T-helper 1 cell treated with Interleukin-12 subunit alpha and Interleukin-12 subunit beta and Interleukin-4 antibody, amounts not matched to agents 30 μg/mL and 1 μg/mL, for 36 hours (primary cell): ENCODE measurements at regions not wholly inside any gene's neighbourhood (a gene's known extent, or its start where the extent isn't known, plus 50 kb on each side); places are given as distances from the start of the nearest gene placed in this dataset.
"Not testable (repeated sequence)": the region's sequence is repeated elsewhere in the genome, so short reads cannot be mapped to it uniquely, and the experiment has no call there.

Source experiments
- H3K27ac Mint-ChIP-seq: one replicate; pipeline ENCODE4 v1.8.0; 2021; ENCODE audit warnings: mild to moderate bottlenecking, mixed read lengths
- H3K27me3 Mint-ChIP-seq: one replicate; pipeline ENCODE4 v1.8.0; 2021; ENCODE audit warnings: low read depth, mixed read lengths
- H3K36me3 Mint-ChIP-seq: one replicate; pipeline ENCODE4 v1.8.0; 2021; ENCODE audit warnings: low read depth, mixed read lengths
- H3K4me1 Mint-ChIP-seq: one replicate; pipeline ENCODE4 v1.8.0; 2021; ENCODE audit warnings: low read depth, mixed read lengths
- H3K4me3 Mint-ChIP-seq: one replicate; pipeline ENCODE4 v1.8.0; 2021; ENCODE audit warnings: mild to moderate bottlenecking, moderate library complexity, mixed read lengths
- H3K9me3 Mint-ChIP-seq: one replicate; pipeline ENCODE4 v1.8.0; 2021; ENCODE audit warnings: mixed read lengths

- Mint-ChIP-seq H3K4me1 (peaks cover 9% of the 10 kb centered on the region), H3K4me3 (no peak overlapping the region), H3K9me3 (no peaks in the 10 kb centered on the region), H3K36me3 (peaks cover 3% of the 10 kb centered on the region), H3K27me3 (peaks cover 11% of the 10 kb centered on the region), H3K27ac (no peak overlapping the region)
These were observed 165.0 kb downstream of the BRD1 start for GRCh38 chr22:49662681-49663080.

GRCh38 chr22:49660794-49661781 lies 166.6 kb downstream of the BRD1 start:
- Mint-ChIP-seq H3K36me3 (peaks cover 6% of the 10 kb centered on the region), H3K4me3 (no peak overlapping the region)

DNA sequence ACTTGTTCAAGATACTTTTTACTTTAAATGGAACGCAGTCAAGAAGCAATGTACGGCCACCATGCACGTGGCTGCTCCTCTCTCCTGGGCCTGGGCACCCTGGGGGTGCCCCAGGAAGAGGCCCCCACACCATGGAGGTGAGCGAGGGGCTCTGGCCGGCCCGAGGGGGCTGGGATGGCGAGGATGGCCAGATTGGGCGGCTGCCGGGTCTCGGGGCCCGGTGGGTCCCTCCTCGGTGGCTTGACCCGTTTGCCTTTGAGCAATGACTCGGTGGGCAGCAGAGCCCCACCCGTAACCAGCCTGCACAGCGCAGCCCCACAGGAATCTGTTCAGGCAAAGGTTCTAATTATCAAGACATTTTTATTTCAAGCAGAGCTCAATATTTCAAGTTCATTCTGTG lies 167.4 kb downstream of the BRD1 start:
- Mint-ChIP-seq H3K4me1 (peaks cover 14% of the 10 kb centered on the region), H3K36me3 (peaks cover 6% of the 10 kb centered on the region), H3K27ac (no peak overlapping the region), H3K27me3 (no peaks in the 10 kb centered on the region), H3K9me3 (no peaks in the 10 kb centered on the region), H3K4me3 (no peak overlapping the region)

More at GRCh38 chr22:49660794-49661781, 166.6 kb downstream of the BRD1 start:
- Mint-ChIP-seq H3K27ac (no peak overlapping the region), H3K9me3 (no peaks in the 10 kb centered on the region), H3K4me1 (peaks cover 10% of the 10 kb centered on the region), H3K27me3 (peaks cover 2% of the 10 kb centered on the region)

DNA sequence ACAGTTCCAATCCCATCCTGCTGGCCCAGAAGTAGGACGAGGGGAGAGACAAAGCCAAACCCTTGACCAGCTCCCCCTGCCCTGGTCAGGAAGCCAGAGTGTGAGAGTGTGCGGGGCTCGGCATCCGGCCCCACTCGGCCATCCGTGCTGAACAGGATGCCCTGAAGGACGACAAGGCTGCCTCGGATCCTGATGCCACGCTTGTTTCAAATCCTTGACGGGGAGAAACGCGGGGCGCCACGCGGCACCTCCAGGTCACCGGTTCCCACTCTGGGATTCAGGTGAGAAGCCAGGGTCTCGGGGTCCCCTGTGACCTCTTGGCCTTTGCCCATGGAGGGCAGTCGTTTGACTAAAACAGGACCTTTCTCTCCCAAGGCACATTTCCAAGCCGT lies 167.8 kb downstream of the BRD1 start:
- peaks cover 6% of the 10 kb centered on the region for H3K36me3 Mint-ChIP-seq
- H3K4me1 Mint-ChIP-seq = peaks cover 15% of the 10 kb centered on the region
- no peaks in the 10 kb centered on the region for H3K27me3 Mint-ChIP-seq
- no peak overlapping the region for H3K27ac Mint-ChIP-seq
- H3K4me3 Mint-ChIP-seq = no peak overlapping the region
- H3K9me3 Mint-ChIP-seq = no peaks in the 10 kb centered on the region

- peaks cover 18% of the 10 kb centered on the region for H3K4me1 Mint-ChIP-seq
These were observed 168.3 kb downstream of the BRD1 start for GRCh38 chr22:49659281-49659923.

DNA sequence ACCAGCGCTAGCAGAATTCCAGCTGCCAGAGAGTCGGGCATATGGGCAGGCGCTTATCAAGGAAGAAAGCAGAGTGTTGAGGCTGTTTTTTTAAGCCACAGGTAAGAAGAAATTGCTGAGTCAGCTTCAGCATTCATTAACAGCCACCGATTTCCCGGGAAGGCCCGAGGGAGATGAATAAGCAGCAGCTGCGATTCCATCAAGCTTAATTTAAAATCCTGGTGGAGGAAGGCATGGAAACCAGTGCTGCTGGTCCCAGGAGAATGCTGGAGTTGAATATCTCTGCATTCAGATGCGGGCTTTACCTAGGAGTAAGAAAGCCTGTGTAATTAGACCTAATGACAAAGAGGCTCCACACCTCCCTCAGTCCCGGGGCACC lies 168.8 kb downstream of the BRD1 start:
- Mint-ChIP-seq H3K9me3 (no peaks in the 10 kb centered on the region), H3K4me1 (peaks cover 18% of the 10 kb centered on the region), H3K4me3 (peak overlapping the region; percentile 34), H3K36me3 (peaks cover 10% of the 10 kb centered on the region), H3K27me3 (no peaks in the 10 kb centered on the region), H3K27ac (no peak overlapping the region)

More at GRCh38 chr22:49659281-49659923, 168.3 kb downstream of the BRD1 start:
- Mint-ChIP-seq H3K4me3 (no peak overlapping the region), H3K27me3 (no peaks in the 10 kb centered on the region), H3K9me3 (no peaks in the 10 kb centered on the region), H3K27ac (no peak overlapping the region), H3K36me3 (peaks cover 10% of the 10 kb centered on the region)

DNA sequence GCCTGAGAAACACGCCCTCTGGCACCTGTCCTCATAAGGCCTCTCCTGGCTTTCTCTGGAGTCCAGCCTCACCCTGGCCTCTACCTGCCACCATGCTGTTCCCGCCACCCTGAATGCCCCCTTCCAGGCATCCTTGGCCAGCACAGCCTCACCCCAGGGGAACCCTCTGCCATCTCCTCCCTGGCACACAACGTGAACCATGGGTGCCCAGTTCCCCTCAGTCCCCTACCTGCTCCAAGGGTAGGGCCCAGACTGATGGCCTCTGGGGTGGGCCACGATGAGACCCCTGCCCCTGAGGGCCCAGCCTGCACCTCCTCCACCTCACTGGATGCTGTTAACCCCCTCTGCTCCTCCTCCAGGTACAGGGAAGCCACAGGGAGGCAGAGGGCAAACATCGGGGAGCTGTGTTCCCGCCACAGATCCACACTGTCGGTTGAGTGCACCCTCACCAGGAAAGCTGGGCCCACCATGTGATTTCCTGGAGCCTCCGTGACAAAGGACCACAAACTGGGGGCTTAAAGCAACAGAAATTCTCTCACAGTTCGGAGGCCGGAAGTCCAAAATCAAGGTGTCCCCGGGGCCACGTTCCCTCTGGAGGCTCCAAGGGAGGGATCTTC lies 169.6 kb downstream of the BRD1 start:
- H3K9me3 Mint-ChIP-seq = no peaks in the 10 kb centered on the region

DNA sequence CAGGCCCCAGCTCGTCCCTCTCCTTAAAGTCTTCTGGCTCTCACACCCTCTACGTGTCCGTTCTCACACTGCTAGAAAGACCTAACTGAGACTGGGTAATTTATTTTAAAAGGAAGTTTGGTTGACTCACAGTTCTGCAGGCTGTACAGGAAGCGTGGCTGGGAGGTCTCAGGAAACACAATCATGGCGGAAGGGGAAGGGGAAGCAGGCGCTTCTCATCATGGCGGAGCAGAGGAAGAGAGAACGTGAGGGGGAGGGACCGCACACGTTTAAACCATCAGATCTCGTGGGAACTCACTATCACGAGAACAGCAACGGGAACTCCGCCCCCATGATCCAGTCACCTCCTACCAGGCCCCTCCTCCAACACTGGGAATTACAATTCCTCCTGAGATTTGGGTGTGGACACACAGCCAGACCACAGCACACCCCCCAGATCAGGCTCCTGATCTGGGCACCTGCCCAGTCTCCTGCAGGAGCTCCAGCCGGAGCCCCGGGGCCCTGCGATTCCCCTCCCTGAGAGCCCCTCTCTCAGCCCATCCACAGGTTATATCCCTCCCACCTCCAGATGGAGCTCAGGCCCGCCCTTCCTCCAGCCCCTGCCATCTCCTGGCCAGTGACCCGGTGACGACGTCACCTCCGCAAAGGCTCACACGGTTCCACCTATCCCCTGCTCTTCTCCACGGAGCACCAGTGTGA lies 170.2 kb downstream of the BRD1 start:
- H3K36me3 Mint-ChIP-seq = peaks cover 12% of the 10 kb centered on the region
- no peaks in the 10 kb centered on the region for H3K27me3 Mint-ChIP-seq
- H3K9me3 Mint-ChIP-seq = no peaks in the 10 kb centered on the region
- H3K4me1 Mint-ChIP-seq = peaks cover 17% of the 10 kb centered on the region
- H3K27ac Mint-ChIP-seq = peak overlapping the region; percentile 84
- peak overlapping the region; percentile 95 for H3K4me3 Mint-ChIP-seq

More for the DNA sequence above, 169.6 kb downstream of the BRD1 start:
- H3K4me1 Mint-ChIP-seq = peaks cover 18% of the 10 kb centered on the region
- H3K4me3 Mint-ChIP-seq = peak overlapping the region; percentile 95
- H3K27me3 Mint-ChIP-seq = no peaks in the 10 kb centered on the region
- peaks cover 10% of the 10 kb centered on the region for H3K36me3 Mint-ChIP-seq
- peak overlapping the region; percentile 80 for H3K27ac Mint-ChIP-seq

GRCh38 chr22:49656883-49657274 lies 170.8 kb downstream of the BRD1 start:
- not testable (repeated sequence) for H3K27me3 Mint-ChIP-seq, H3K9me3 Mint-ChIP-seq
- Mint-ChIP-seq H3K4me3 (peak overlapping the region; percentile 95), H3K4me1 (peaks cover 17% of the 10 kb centered on the region), H3K36me3 (peaks cover 14% of the 10 kb centered on the region), H3K27ac (peak overlapping the region; percentile 84)

DNA sequence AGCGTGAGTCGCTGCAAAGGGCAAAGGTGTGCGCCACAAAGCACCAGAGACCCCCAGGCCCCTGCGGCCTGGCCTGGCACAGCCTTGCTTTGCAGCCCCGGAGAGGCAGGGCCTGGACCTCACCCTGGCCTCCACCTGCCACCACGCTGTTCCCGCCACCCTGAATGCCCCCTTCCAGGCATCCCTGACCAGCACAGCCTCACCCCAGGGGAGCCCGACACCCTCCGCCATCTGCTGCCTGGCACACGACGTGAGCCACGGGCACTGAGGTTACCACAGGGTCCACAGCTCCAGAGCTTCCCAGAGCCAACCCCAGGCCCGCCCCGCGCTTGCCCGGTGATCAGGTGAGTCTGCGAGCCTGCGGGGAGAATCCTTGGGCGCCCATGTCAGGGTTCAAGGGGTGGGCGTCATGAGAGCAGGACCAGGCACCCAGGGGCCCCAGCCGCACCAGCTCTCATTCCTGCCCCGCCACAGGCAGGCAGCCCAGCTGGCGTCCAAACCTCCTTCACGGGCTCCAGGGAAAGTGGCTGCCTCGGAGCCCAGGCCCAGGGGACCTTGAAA lies 171.3 kb downstream of the BRD1 start:
- H3K4me1 Mint-ChIP-seq = peaks cover 17% of the 10 kb centered on the region

GRCh38 chr22:49655168-49655812 lies 172.4 kb downstream of the BRD1 start:
- H3K4me1 Mint-ChIP-seq = peaks cover 19% of the 10 kb centered on the region
- H3K36me3 Mint-ChIP-seq = peaks cover 14% of the 10 kb centered on the region
- no peak overlapping the region for H3K27ac Mint-ChIP-seq
- H3K27me3 Mint-ChIP-seq = no peaks in the 10 kb centered on the region
- H3K4me3 Mint-ChIP-seq = peak overlapping the region; percentile 95
- H3K9me3 Mint-ChIP-seq = no peaks in the 10 kb centered on the region

More for the DNA sequence above, 171.3 kb downstream of the BRD1 start:
- Mint-ChIP-seq H3K36me3 (peaks cover 14% of the 10 kb centered on the region), H3K9me3 (no peaks in the 10 kb centered on the region), H3K4me3 (peak overlapping the region; percentile 95), H3K27ac (no peak overlapping the region), H3K27me3 (no peaks in the 10 kb centered on the region)

GRCh38 chr22:49650336-49651241 lies 177.1 kb downstream of the BRD1 start:
- no peak overlapping the region for H3K4me3 Mint-ChIP-seq
- H3K36me3 Mint-ChIP-seq = peaks cover 8% of the 10 kb centered on the region
- no peaks in the 10 kb centered on the region for H3K27me3 Mint-ChIP-seq
- no peak overlapping the region for H3K27ac Mint-ChIP-seq
- H3K4me1 Mint-ChIP-seq = peaks cover 10% of the 10 kb centered on the region
- no peaks in the 10 kb centered on the region for H3K9me3 Mint-ChIP-seq
